H9 (cell line): ENCODE measurements at regions not wholly inside any gene's neighbourhood (a gene's known extent, or its start where the extent isn't known, plus 50 kb on each side); places are given as distances from the start of the nearest gene placed in this dataset.

Experiments used
- DNase-seq: peaks from one replicate; pipeline ENCODE4 v3.0.0-alpha.2; 2017
- H2AFZ ChIP-seq: one replicate; pipeline ENCODE4 v1.6.1; 2013; ENCODE audit warnings: mild to moderate bottlenecking, low read length, control low read depth, moderate library complexity
- H2AK5ac ChIP-seq: 2 replicates; pipeline ENCODE4 v1.6.1; 2013; ENCODE audit warnings: low read length, control low read depth, mixed read lengths; ENCODE audit not compliant: insufficient read length
- H2BK120ac ChIP-seq: one replicate; pipeline ENCODE4 v1.6.1; 2013; ENCODE audit warnings: low read depth, mild to moderate bottlenecking, low read length, control low read depth, inconsistent platforms; ENCODE audit not compliant: poor library complexity, severe bottlenecking
- H2BK12ac ChIP-seq: 2 replicates; pipeline ENCODE4 v1.6.1; 2013; ENCODE audit warnings: low read length, control low read depth, mixed read lengths, low read depth; ENCODE audit not compliant: insufficient read length
- H2BK15ac ChIP-seq: 2 replicates; pipeline ENCODE4 v1.6.1; 2013; ENCODE audit warnings: low read depth, low read length, control low read depth
- H2BK20ac ChIP-seq: one replicate; pipeline ENCODE4 v1.6.1; 2013; ENCODE audit warnings: low read depth, mild to moderate bottlenecking, low read length, control low read depth, inconsistent platforms; ENCODE audit not compliant: poor library complexity, severe bottlenecking
- H2BK5ac ChIP-seq: 2 replicates; pipeline ENCODE4 v1.6.1; 2013; ENCODE audit warnings: low read length, control low read depth, mixed read lengths; ENCODE audit not compliant: insufficient read length
- H3K14ac ChIP-seq: 2 replicates; pipeline ENCODE4 v1.6.1; 2013; ENCODE audit warnings: low read length, control low read depth; ENCODE audit not compliant: insufficient read depth
- H3K18ac ChIP-seq: 2 replicates; pipeline ENCODE4 v1.6.1; 2013; ENCODE audit warnings: low read depth, mild to moderate bottlenecking, mixed read lengths, low read length, control low read depth; ENCODE audit not compliant: insufficient read length
- H3K23ac ChIP-seq: 2 replicates; pipeline ENCODE4 v1.6.1; 2013; ENCODE audit warnings: low read length, control low read depth, mixed read lengths, low read depth; ENCODE audit not compliant: insufficient read length
- H3K23me2 ChIP-seq: 2 replicates; pipeline ENCODE4 v1.6.1; 2013; ENCODE audit warnings: low read depth, mild to moderate bottlenecking, mixed read lengths, low read length, control low read depth; ENCODE audit not compliant: insufficient read length, poor library complexity, severe bottlenecking
- H3K27ac ChIP-seq: 2 replicates; pipeline ENCODE4 v1.5.1; 2013; ENCODE audit warnings: low read length, control low read depth, mixed read lengths, low read depth; ENCODE audit not compliant: insufficient read length
- H3K27me3 ChIP-seq: 2 replicates; pipeline ENCODE4 v1.6.1; 2013; ENCODE audit warnings: low read length, control low read depth, inconsistent platforms; ENCODE audit not compliant: insufficient read depth
- H3K4ac ChIP-seq: 2 replicates; pipeline ENCODE4 v1.6.1; 2013; ENCODE audit warnings: low read depth, mild to moderate bottlenecking, control low read depth, inconsistent platforms, low read length, moderate library complexity
- H3K4me1 ChIP-seq: 2 replicates; pipeline ENCODE4 v1.6.1; 2013; ENCODE audit warnings: low read length, control low read depth, inconsistent platforms; ENCODE audit not compliant: insufficient read depth
- H3K4me2 ChIP-seq: 2 replicates; pipeline ENCODE4 v1.6.1; 2013; ENCODE audit warnings: low read length, control low read depth, mixed read lengths; ENCODE audit not compliant: insufficient read length, insufficient read depth
- H3K56ac ChIP-seq: 2 replicates; pipeline ENCODE4 v1.6.1; 2013; ENCODE audit warnings: low read depth, mild to moderate bottlenecking, mixed read lengths, low read length, control low read depth; ENCODE audit not compliant: insufficient read length
- H3K79me1 ChIP-seq: 2 replicates; pipeline ENCODE4 v1.6.1; 2013; ENCODE audit warnings: low read depth, mild to moderate bottlenecking, moderate library complexity, low read length, control low read depth, inconsistent platforms; ENCODE audit not compliant: insufficient read depth, poor library complexity, severe bottlenecking
- H3K79me2 ChIP-seq: 2 replicates; pipeline ENCODE4 v1.6.1; 2013; ENCODE audit warnings: low read length, control low read depth, inconsistent platforms; ENCODE audit not compliant: insufficient read depth
- H3K9ac ChIP-seq: 2 replicates; pipeline ENCODE4 v1.6.1; 2013; ENCODE audit warnings: low read length, control low read depth, mixed read lengths; ENCODE audit not compliant: insufficient read length; ENCODE audit errors: extremely low read depth
- H3K9me3 ChIP-seq: one replicate; pipeline ENCODE4 v1.6.1; 2013; ENCODE audit warnings: low read depth, low read length, inconsistent platforms; ENCODE audit not compliant: control insufficient read depth
- H3T11ph ChIP-seq: one replicate; pipeline ENCODE4 v1.6.1; 2013; ENCODE audit warnings: mild to moderate bottlenecking, low read length, control low read depth, inconsistent platforms
- H4K20me1 ChIP-seq: one replicate; pipeline ENCODE4 v1.6.1; 2013; ENCODE audit not compliant: control insufficient read depth, insufficient read length, insufficient read depth
- H4K5ac ChIP-seq: 2 replicates; pipeline ENCODE4 v1.6.1; 2013; ENCODE audit warnings: low read depth, mild to moderate bottlenecking, mixed read lengths, low read length, control low read depth; ENCODE audit not compliant: insufficient read length
- H4K8ac ChIP-seq: replicated peaks from 2 replicates; pipeline ENCODE4 v1.6.1; 2013; ENCODE audit warnings: low read length, control low read depth, mixed read lengths, low read depth; ENCODE audit not compliant: insufficient read length
- H4K91ac ChIP-seq: 2 replicates; pipeline ENCODE4 v1.6.1; 2013; ENCODE audit warnings: low read depth, mild to moderate bottlenecking, moderate library complexity, mixed read lengths, low read length, control low read depth; ENCODE audit not compliant: insufficient read length
- H3K27ac Mint-ChIP-seq, 3 experiments: 2 replicates in 2 of 3; 3 replicates in 1 of 3; pipeline ENCODE4 v1.8.0; 2020 to 2021; ENCODE audit warnings: mixed read lengths in 3 of 3, mild to moderate bottlenecking in 1 of 3, moderate library complexity in 1 of 3
- H3K27me3 Mint-ChIP-seq: 2 replicates; pipeline ENCODE4 v1.8.0; 2021; ENCODE audit warnings: low read depth, mild to moderate bottlenecking, moderate library complexity, mixed read lengths
- H3K36me3 Mint-ChIP-seq, 3 experiments: 2 replicates in 2 of 3; 3 replicates in 1 of 3; pipeline ENCODE4 v1.8.0; 2020 to 2021; ENCODE audit warnings: low read depth in 3 of 3, mixed read lengths in 3 of 3; ENCODE audit not compliant: insufficient read depth in 1 of 3
- H3K4me1 Mint-ChIP-seq, 2 experiments: 2 replicates each; pipeline ENCODE4 v1.8.0; 2020; ENCODE audit warnings: mixed read lengths in 2 of 2
- H3K4me3 Mint-ChIP-seq, 2 experiments: 2 replicates in 1 of 2; 3 replicates in 1 of 2; pipeline ENCODE4 v1.8.0; 2020 to 2021; ENCODE audit warnings: mild to moderate bottlenecking in 2 of 2, mixed read lengths in 2 of 2, moderate library complexity in 1 of 2
- H3K9me3 Mint-ChIP-seq, 2 experiments: 2 replicates in 1 of 2; 3 replicates in 1 of 2; pipeline ENCODE4 v1.8.0; 2020; ENCODE audit warnings: mild to moderate bottlenecking in 2 of 2, mixed read lengths in 2 of 2, moderate library complexity in 1 of 2
- CTCF ChIP-seq: fragments of 200-600 bp; sonication (generic); conservative IDR thresholded peaks from 3 replicates; pipeline ENCODE4 v1.8.0; 2021; ENCODE audit warnings: antibody characterized with exemption, mild to moderate bottlenecking
- WGBS: extraction: QIAGEN DNeasy Blood & Tissue Kit; methylation state at CpG from one replicate; pipeline ENCODE4 v1.1.7; 2013; ENCODE audit warnings: missing lambda C conversion rate, low lambda C conversion rate, mixed read lengths; ENCODE audit not compliant: insufficient read length; ENCODE audit errors: extremely low coverage; 5-methylcytosine and 5-hydroxymethylcytosine counted together

DNA sequence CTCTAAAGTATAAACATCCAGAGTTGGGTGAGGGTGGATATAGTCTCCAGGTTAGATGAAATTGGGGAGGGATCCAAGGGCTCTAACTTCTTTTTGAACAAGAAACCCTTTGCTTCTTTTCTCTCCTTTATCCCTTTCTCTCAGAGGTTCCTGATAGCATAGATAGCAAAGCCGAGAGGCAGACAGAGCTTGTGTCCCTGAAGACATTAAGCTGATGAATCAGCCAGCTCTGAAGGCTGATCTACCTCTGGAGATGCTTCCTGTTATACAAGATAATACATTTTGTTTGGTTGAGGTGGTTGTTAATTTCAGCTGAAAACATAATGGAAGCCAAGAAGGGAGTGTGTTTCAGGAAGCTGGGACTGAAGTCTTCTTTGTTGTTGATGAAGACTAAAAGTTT, 193.2 kb downstream of the PDCD6IP start:
- peaks cover 9% of the 10 kb centered on the region for H3K27me3 Mint-ChIP-seq
- H3K27me3 ChIP-seq: no peaks in the 10 kb centered on the region
- WGBS: no CpG with 5 or more reads among the region's 1 CpG
- H3K27ac Mint-ChIP-seq: no peak overlapping the region
- H3K9ac ChIP-seq: no peak overlapping the region
- H2BK15ac ChIP-seq: no peak overlapping the region
- no peaks in the 10 kb centered on the region for H3K4me1 ChIP-seq
- H2AK5ac ChIP-seq: no peak overlapping the region
- H4K5ac ChIP-seq: no peak overlapping the region
- peaks cover 9 to 16% (median 11%) of the 10 kb centered on the region in 3 experiments for H3K36me3 Mint-ChIP-seq
- no peak overlapping the region for H3K4me3 Mint-ChIP-seq
- no peak overlapping the region for H2BK5ac ChIP-seq
- no peak for TF ChIP-seq CTCF
- H3K56ac ChIP-seq: no peak overlapping the region
- H3K9me3 ChIP-seq: peaks cover 8% of the 10 kb centered on the region
- H4K8ac ChIP-seq: no peak overlapping the region
- H3K4ac ChIP-seq: no peak overlapping the region
- no peak overlapping the region for H3K14ac ChIP-seq
- no peak overlapping the region for H2BK12ac ChIP-seq
- DNase-seq: no peak
- H2BK20ac ChIP-seq: no peak overlapping the region
- no peak overlapping the region for H3K27ac ChIP-seq
- H3K9me3 Mint-ChIP-seq: peaks cover 14 to 32% of the 10 kb centered on the region in 2 experiments
- H2AFZ ChIP-seq: no peak overlapping the region
- H4K91ac ChIP-seq: no peak overlapping the region
- H2BK120ac ChIP-seq: no peak overlapping the region
- no peak overlapping the region for H3K18ac ChIP-seq
- no peaks in the 10 kb centered on the region for H3K23me2 ChIP-seq
- H4K20me1 ChIP-seq: no peaks in the 10 kb centered on the region
- peaks cover 4 to 5% of the 10 kb centered on the region in 2 experiments for H3K4me1 Mint-ChIP-seq
- no peak overlapping the region for H3T11ph ChIP-seq
- H3K79me1 ChIP-seq: no peaks in the 10 kb centered on the region
- H3K23ac ChIP-seq: no peak overlapping the region
- no peak overlapping the region for H3K4me2 ChIP-seq
- H3K79me2 ChIP-seq: no peaks in the 10 kb centered on the region
